ENCODE measurements at regions not wholly inside any gene's neighbourhood (a gene's known extent, or its start where the extent isn't known, plus 50 kb on each side); places are given as distances from the start of the nearest gene placed in this dataset.

GRCh38 chr13:74511523-74511922 lies 377.3 kb upstream of the KLF12 start:
- Histone ChIP-seq H3K36me3 (ENCODE audit: insufficient read depth, low read length) (no peaks in the 10 kb centered on the region), H3K4me3 (ENCODE audit: low read length) (no peak overlapping the region), H3K4me1 (ENCODE audit: insufficient read depth, low read length) (no peaks in the 10 kb centered on the region), H3K27me3 (ENCODE audit: control insufficient read depth in 1 of 2, insufficient read depth in 2 of 2, low read length in 2 of 2) (no peaks in the 10 kb centered on the region), H3K9me3 (ENCODE audit: control insufficient read depth in 1 of 2, insufficient read depth in 1 of 2, low read length in 2 of 2) (peaks cover 0 to 4% of the 10 kb centered on the region in 2 experiments), H3K27ac (ENCODE audit: low read depth in 1 of 2, low read length in 2 of 2) (no peak overlapping the region)
- Mint-ChIP-seq H3K4me1 (ENCODE audit: low read depth) (no peaks in the 10 kb centered on the region), H3K9me3 (no peaks in the 10 kb centered on the region), H3K27me3 (peaks cover 12% of the 10 kb centered on the region), H3K36me3 (ENCODE audit: low read depth) (no peaks in the 10 kb centered on the region), H3K4me3 (no peak overlapping the region), H3K27ac (no peak overlapping the region)
- ChIA-PET CTCF (no interaction called here), POLR2A (no interaction called here)
- intact Hi-C loops (cut with DNase I, micrococcal nuclease): no loop called here
- no peak for TF ChIP-seq CTCF (IDR thresholded peaks at IDR 0.05)
- ATAC-seq (ENCODE audit: poor library complexity) (no peak), DNase-seq (no peak)

GRCh38 chr13:74487091-74487722 lies 353.0 kb upstream of the KLF12 start:
- ChIA-PET CTCF (no interaction called here), POLR2A (no interaction called here)
- H3K9me3 Mint-ChIP-seq: no peaks in the 10 kb centered on the region
- Histone ChIP-seq H3K27ac (ENCODE audit: low read depth in 1 of 2, low read length in 2 of 2) (no peak overlapping the region), H3K9me3 (ENCODE audit: control insufficient read depth in 1 of 2, insufficient read depth in 1 of 2, low read length in 2 of 2) (no peaks in the 10 kb centered on the region), H3K27me3 (ENCODE audit: control insufficient read depth in 1 of 2, insufficient read depth in 2 of 2, low read length in 2 of 2) (no peaks in the 10 kb centered on the region), H3K4me1 (ENCODE audit: insufficient read depth, low read length) (no peaks in the 10 kb centered on the region), H3K36me3 (ENCODE audit: insufficient read depth, low read length) (no peaks in the 10 kb centered on the region), H3K4me3 (ENCODE audit: low read length) (no peak overlapping the region)
- intact Hi-C loops (cut with DNase I, micrococcal nuclease): no loop called here
- H3K4me1 Mint-ChIP-seq (ENCODE audit: low read depth): peaks cover 5% of the 10 kb centered on the region
- peaks cover 15% of the 10 kb centered on the region for H3K27me3 Mint-ChIP-seq
- no peak for TF ChIP-seq CTCF (IDR thresholded peaks at IDR 0.05)
- ATAC-seq (ENCODE audit: poor library complexity) (no peak), DNase-seq (no peak)
- no peak overlapping the region for H3K27ac Mint-ChIP-seq
- H3K4me3 Mint-ChIP-seq: no peak overlapping the region
- no peaks in the 10 kb centered on the region for H3K36me3 Mint-ChIP-seq (ENCODE audit: low read depth)

GRCh38 chr13:74485757-74486156 lies 351.6 kb upstream of the KLF12 start:
- Histone ChIP-seq H3K27me3 (ENCODE audit: control insufficient read depth in 1 of 2, insufficient read depth in 2 of 2, low read length in 2 of 2) (no peaks in the 10 kb centered on the region), H3K9me3 (ENCODE audit: control insufficient read depth in 1 of 2, insufficient read depth in 1 of 2, low read length in 2 of 2) (no peaks in the 10 kb centered on the region), H3K4me3 (ENCODE audit: low read length) (no peak overlapping the region), H3K4me1 (ENCODE audit: insufficient read depth, low read length) (no peaks in the 10 kb centered on the region), H3K27ac (ENCODE audit: low read depth in 1 of 2, low read length in 2 of 2) (no peak overlapping the region), H3K36me3 (ENCODE audit: insufficient read depth, low read length) (no peaks in the 10 kb centered on the region)
- Mint-ChIP-seq H3K27me3 (peaks cover 4% of the 10 kb centered on the region), H3K9me3 (no peaks in the 10 kb centered on the region), H3K4me1 (ENCODE audit: low read depth) (peaks cover 5% of the 10 kb centered on the region), H3K36me3 (ENCODE audit: low read depth) (no peaks in the 10 kb centered on the region), H3K27ac (no peak overlapping the region), H3K4me3 (no peak overlapping the region)
- intact Hi-C loops (cut with DNase I, micrococcal nuclease): no loop called here
- TF ChIP-seq CTCF (IDR thresholded peaks at IDR 0.05): no peak
- ChIA-PET POLR2A (interaction anchor here (0.6 kb wide), 1 partner anchor 575 kb away, joined by 3 read pairs; no protein-coding TSS in a partner anchor), CTCF (no interaction called here)
- DNase-seq: no peak
- no peak for ATAC-seq (ENCODE audit: poor library complexity)
